ENCODE measurements at regions not wholly inside any gene's neighbourhood (a gene's known extent, or its start where the extent isn't known, plus 50 kb on each side); places are given as distances from the start of the nearest gene placed in this dataset.

GRCh38 chr3:117726776-117727175, 1017.2 kb downstream of the TUSC7 start:
- TF ChIP-seq CTCF (IDR thresholded peaks at IDR 0.05; ENCODE audit: low read depth, low read length): no peak
- TF ChIP-seq MAX (IDR thresholded peaks at IDR 0.05; ENCODE audit: low read depth, low read length): no peak
- no peak for TF ChIP-seq POLR2A (IDR thresholded peaks at IDR 0.05; ENCODE audit: extremely low read depth, insufficient read length)
